GM21447 (cell line): ENCODE measurements at regions not wholly inside any gene's neighbourhood (a gene's known extent, or its start where the extent isn't known, plus 50 kb on each side); places are given as distances from the start of the nearest gene placed in this dataset.

Experiments
- ATAC-seq: cut with Tn5 transposase; IDR thresholded peaks from one replicate; pipeline ENCODE4 v1.9.1; 2021; ENCODE audit not compliant: unreplicated experiment

GRCh38 chr9:88233091-88233490 is 94.8 kb upstream of the SPATA31C2 start:
- ATAC-seq, result no peak

GRCh38 chr9:88230612-88231011 is 92.3 kb upstream of the SPATA31C2 start:
- ATAC-seq, result no peak

- no peak for ATAC-seq
Observed at GRCh38 chr9:88229434-88229833, 91.2 kb upstream of the SPATA31C2 start.

- no peak for ATAC-seq
Observed at GRCh38 chr9:88224938-88225337, 86.7 kb upstream of the SPATA31C2 start.

GRCh38 chr9:88221105-88221504 is 82.8 kb upstream of the SPATA31C2 start:
- no peak for ATAC-seq

GRCh38 chr9:88220652-88221051 is 82.4 kb upstream of the SPATA31C2 start:
- no peak for ATAC-seq

- no peak for ATAC-seq
Observed at GRCh38 chr9:88219601-88220000, 81.3 kb upstream of the SPATA31C2 start.

DNA sequence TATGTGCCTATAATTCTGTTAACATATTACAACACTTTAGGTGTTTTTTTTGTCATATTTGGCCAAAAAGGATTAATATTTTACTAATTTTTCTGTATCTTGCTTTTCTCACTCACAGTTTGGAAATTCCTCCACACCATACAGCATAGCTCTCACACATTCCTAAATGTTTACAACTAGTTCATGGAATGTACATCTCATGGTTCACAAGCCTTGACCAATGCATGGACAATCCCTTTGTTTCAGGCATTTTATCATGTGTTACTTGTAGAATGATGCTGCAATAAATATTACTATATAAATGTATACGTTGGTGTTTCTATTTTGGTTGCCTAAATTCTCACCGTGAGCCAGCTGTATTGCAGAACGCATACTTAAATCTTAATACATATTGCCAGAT is 80.5 kb upstream of the SPATA31C2 start:
- no peak for ATAC-seq

DNA sequence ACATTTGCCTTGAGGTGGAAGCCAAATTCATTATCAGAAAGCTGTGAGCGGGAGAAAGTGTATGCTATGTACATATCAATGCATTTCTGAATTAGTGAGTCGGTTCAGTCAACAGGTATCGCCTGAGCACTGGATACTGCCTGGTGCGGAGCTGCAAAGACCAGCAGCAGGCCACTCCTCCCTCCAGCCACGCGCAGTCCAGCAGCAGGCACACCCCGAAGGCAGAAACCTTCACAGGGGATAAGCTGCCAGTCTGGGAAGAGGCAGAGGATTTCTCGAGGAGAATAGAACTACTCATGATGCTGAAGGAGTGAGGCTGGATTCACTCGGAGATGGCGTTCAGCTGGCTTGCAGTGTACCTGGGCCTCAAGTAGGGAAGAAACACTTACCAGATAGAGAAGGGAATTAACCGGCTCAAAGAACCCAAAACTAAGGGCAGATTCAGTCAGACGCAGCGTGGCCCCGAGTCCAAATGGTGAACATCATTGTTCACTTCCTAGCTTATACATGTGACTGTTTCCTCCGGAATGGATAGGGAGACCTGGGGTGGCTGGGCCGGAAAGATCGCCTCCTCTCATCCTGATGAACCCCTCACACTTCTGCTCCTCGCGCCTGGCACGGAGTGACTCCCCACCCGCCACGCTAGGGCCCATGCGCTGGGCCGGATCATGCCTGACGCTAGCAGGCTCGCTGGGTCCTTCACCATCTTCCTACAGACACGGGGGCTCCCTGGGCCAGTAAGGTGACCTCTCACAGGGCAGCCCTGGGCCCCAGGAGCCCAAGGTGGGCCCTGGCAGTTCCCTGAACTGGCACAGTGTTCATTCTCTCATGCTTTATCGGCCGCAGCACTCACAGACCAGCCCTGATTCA is 78.1 kb upstream of the SPATA31C2 start:
- no peak for ATAC-seq

GRCh38 chr9:88215196-88216125 is 77.2 kb upstream of the SPATA31C2 start:
- ATAC-seq, result no peak

GRCh38 chr9:88202321-88202720 is 64.0 kb upstream of the SPATA31C2 start:
- no peak for ATAC-seq

DNA sequence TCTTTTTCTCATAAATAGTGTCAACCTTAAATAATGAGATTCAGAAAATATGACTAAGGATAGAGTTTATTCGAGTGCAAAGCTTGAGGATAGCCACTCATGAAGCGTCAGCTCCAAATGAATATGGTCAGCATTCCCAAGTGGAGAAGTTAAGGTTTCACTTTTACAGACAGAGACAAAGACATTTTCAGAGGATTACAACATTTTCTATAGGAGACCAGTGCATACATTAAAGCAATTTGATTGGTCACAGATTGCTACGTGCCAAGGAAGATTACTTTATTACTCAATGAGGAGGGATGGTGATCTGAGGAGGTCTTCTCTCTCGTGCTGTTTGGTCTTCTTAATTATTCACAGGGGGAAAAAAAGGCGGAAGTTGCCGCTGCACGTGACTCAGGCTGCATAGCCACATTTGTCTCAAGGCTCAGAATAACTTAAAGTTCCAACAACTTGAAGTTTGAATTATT is 60.1 kb upstream of the SPATA31C2 start:
- no peak for ATAC-seq

GRCh38 chr9:88197781-88198340 is 59.6 kb upstream of the SPATA31C2 start:
- no peak for ATAC-seq

- ATAC-seq, result no peak
Observed at GRCh38 chr9:88197016-88197415, 58.7 kb upstream of the SPATA31C2 start.

DNA sequence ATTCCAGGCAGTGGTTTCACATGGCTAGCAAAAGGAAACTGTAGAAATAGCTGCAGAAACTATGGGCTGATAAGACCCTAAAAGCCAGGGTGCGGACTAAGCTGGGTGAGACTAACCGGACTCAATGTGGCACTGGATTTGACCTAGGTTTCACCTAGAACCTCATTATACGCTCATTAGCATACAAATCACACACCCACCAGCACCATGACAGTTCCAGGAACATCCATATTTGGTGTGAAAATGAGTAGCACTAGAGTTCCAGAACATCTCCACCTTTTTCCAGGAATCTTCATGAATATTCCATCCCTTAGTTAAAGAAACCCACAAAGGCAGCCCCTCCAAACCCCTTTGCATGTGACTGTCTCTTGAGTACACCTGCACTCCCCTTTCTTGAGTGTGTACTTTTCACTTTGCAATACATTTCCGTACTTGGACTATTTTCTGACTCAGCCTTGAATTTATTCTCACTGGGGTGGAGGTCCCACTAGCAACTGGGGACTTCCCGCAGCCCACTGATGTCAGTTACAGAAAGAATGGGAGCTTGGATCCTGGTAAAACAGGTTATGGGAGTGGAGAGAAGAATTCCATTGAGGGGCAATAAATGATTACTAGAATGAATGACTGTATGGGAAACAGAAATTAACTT is 58.0 kb upstream of the SPATA31C2 start:
- ATAC-seq, result no peak

DNA sequence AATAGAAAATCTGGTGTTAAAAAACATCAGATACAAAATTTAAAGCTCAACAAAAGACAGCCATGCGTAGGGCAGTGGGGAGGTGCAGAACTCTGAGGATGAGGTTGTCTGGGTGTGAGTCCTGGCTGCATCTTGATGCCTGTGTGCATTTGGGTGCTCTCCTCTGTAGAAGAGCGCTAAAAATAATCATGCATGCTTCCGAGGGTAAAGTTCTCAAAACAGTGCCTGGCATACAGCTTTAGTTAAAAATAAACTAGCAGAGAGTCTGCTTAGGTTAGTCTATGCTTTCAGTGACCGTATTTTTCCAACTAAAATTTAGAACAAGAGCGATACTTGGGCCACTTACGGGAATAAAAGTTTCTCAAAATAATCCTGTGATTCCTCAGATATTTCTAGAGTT is 55.5 kb upstream of the SPATA31C2 start:
- ATAC-seq, result no peak

GRCh38 chr9:88191456-88191855 is 53.2 kb upstream of the SPATA31C2 start:
- ATAC-seq, result no peak

GRCh38 chr9:88189371-88189770 is 51.1 kb upstream of the SPATA31C2 start:
- ATAC-seq, result no peak
